PC-9 (cell line): ENCODE measurements at regions not wholly inside any gene's neighbourhood (a gene's known extent, or its start where the extent isn't known, plus 50 kb on each side); places are given as distances from the start of the nearest gene placed in this dataset.

Source experiments
- CTCF ChIP-seq: fragments of 200-600 bp; sonication (generic); conservative IDR thresholded peaks from 2 replicates; pipeline ENCODE4 v1.6.1; 2017; ENCODE audit warnings: mixed run types, antibody characterized with exemption, mild to moderate bottlenecking, moderate library complexity
- EZH2 ChIP-seq: fragments of 200-600 bp; sonication (generic); IDR thresholded peaks from 2 replicates; pipeline ENCODE4 v1.8.0; 2017; ENCODE audit warnings: antibody characterized with exemption, low read depth

- no peak for TF ChIP-seq EZH2
- no peak for TF ChIP-seq CTCF
These were observed 337.4 kb downstream of the TCERG1L start for GRCh38 chr10:130974166-130974565.
